Keratinocyte (primary cell): ENCODE measurements at regions not wholly inside any gene's neighbourhood (a gene's known extent, or its start where the extent isn't known, plus 50 kb on each side); places are given as distances from the start of the nearest gene placed in this dataset.

Experiments used
- DNase-seq: peaks from one replicate; pipeline ENCODE4 v3.0.0-alpha.2; 2011; ENCODE audit warnings: low read depth, missing footprints, low spot score
- FAIRE-seq: peaks from 2 replicates; lab custom pipeline; 2011; peaks lifted over from hg19 to GRCh38; lab: Jason Lieb, UNC
- H2AFZ ChIP-seq: 2 replicates; pipeline ENCODE4 v1.6.0; 2012; ENCODE audit warnings: low read length, control low read depth, inconsistent platforms; ENCODE audit not compliant: control insufficient read depth
- H3K27ac ChIP-seq: 2 replicates; pipeline ENCODE4 v1.5.1; 2011; ENCODE audit warnings: low read length; ENCODE audit not compliant: control insufficient read depth, insufficient read depth
- H3K27me3 ChIP-seq: 3 replicates; pipeline ENCODE4 v1.6.0; 2011; ENCODE audit warnings: low read length; ENCODE audit not compliant: control insufficient read depth, insufficient read depth; ENCODE audit errors: extremely low read depth
- H3K36me3 ChIP-seq, 2 experiments: 2 replicates in 1 of 2; 3 replicates in 1 of 2; pipeline ENCODE4 v1.5.1; 2011; ENCODE audit warnings: low read length in 2 of 2, mild to moderate bottlenecking in 1 of 2; ENCODE audit not compliant: control insufficient read depth in 2 of 2, insufficient read depth in 2 of 2; ENCODE audit errors: extremely low read depth in 1 of 2
- H3K4me1 ChIP-seq: 3 replicates; pipeline ENCODE4 v1.5.1; 2011; ENCODE audit warnings: low read length; ENCODE audit not compliant: control insufficient read depth, insufficient read depth; ENCODE audit errors: extremely low read depth
- H3K4me2 ChIP-seq: 3 replicates; pipeline ENCODE4 v1.6.0; 2011; ENCODE audit warnings: low read depth, low read length; ENCODE audit not compliant: control insufficient read depth, insufficient read depth; ENCODE audit errors: extremely low read depth
- H3K4me3 ChIP-seq, 3 experiments: fragments of 200-600 bp in 1 of 3; sonication (generic) in 1 of 3; 2 replicates in 2 of 3; 3 replicates in 1 of 3; pipeline ENCODE4 v1.5.1; 2011 to 2016; ENCODE audit warnings: low read length in 3 of 3, mild to moderate bottlenecking in 3 of 3, control low read depth in 2 of 3, inconsistent platforms in 1 of 3, low read depth in 1 of 3, mixed read lengths in 1 of 3, mixed run types in 1 of 3, moderate library complexity in 1 of 3; ENCODE audit not compliant: control insufficient read depth in 2 of 3, insufficient read depth in 2 of 3; ENCODE audit errors: extremely low read depth in 1 of 3
- H3K79me2 ChIP-seq: 2 replicates; pipeline ENCODE4 v1.6.0; 2012; ENCODE audit warnings: low read length; ENCODE audit not compliant: control insufficient read depth, insufficient read depth
- H3K9ac ChIP-seq: 3 replicates; pipeline ENCODE4 v1.6.0; 2011; ENCODE audit warnings: low read length; ENCODE audit not compliant: control insufficient read depth, insufficient read depth; ENCODE audit errors: extremely low read depth
- H3K9me1 ChIP-seq: 3 replicates; pipeline ENCODE4 v1.6.0; 2011; ENCODE audit warnings: low read length; ENCODE audit not compliant: control insufficient read depth, insufficient read depth; ENCODE audit errors: extremely low read depth
- H3K9me3 ChIP-seq: 2 replicates; pipeline ENCODE4 v1.5.1; 2012; ENCODE audit warnings: low read depth, low read length; ENCODE audit not compliant: control insufficient read depth
- H4K20me1 ChIP-seq: 3 replicates; pipeline ENCODE4 v1.6.0; 2011; ENCODE audit warnings: low read length; ENCODE audit not compliant: control insufficient read depth, insufficient read depth; ENCODE audit errors: extremely low read depth
- EZH2 ChIP-seq: IDR thresholded peaks from one replicate; pipeline ENCODE4 v1.6.1; 2012; ENCODE audit warnings: inconsistent platforms, mild to moderate bottlenecking, low read length, moderate library complexity
- dilution Hi-C: fragments of 300-500 bp; cut with MboI; formaldehyde crosslinking; loops from one replicate; pipeline ENCODE4 v1.7.0; 2020; ENCODE audit warnings: low sequenced_read_pairs; ENCODE audit not compliant: extremely low pct_ligation_motif_present
- TF ChIP-seq, protein P1 (sequence below), 3 experiments: IDR thresholded peaks in 1 of 3; conservative IDR thresholded peaks in 1 of 3; optimal IDR thresholded peaks in 1 of 3; 2 replicates in 2 of 3; 3 replicates in 1 of 3; pipeline versions ENCODE3 to v1.5.1; 2011; ENCODE audit warnings: low read length in 3 of 3, mild to moderate bottlenecking in 3 of 3, moderate library complexity in 2 of 3, control low read depth in 1 of 3, inconsistent platforms in 1 of 3; ENCODE audit not compliant: insufficient read depth in 2 of 3; ENCODE audit errors: extremely low read depth in 1 of 3

DNA sequence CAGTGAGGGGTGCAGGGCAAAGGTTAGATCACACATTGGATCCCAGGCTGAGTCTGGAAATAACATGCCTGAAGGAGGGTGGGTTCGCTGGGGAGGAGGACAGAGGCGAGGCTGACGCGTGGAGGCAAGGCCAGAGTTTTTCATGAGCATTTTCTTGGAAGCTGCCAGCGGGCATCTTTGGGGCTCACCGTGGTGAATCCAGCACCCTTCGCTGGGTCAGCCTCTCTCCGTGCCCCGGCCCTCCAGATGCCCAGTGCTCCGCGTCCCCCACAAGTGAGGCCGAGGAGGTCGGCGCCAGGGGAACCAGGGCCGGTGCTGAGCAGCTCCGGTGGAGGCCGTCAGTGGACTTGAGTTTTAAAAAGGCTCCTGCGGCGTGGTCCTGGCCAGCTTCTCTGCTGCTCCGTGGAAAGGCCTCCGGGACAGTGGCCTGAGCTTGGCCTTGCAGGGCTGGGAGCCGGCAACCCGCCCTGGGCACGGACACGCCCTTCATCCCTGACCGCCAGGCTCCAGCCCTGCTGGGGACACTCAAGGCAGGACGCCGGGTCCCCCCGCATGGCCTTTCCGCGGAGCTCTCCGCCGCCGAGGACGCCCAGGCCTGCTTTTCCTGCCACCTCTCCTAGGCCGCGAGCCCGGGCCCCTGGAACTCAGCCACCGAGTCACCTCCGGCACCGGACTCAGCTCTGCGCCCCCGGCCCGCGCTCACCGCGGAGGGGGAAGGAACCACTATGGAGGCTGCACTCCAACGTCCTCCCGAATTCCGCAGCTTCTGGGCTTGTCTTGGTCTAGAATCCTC, 114.3 kb downstream of the THBS2 start:
- H3K9ac ChIP-seq: no peak overlapping the region
- dilution Hi-C loops: no loop called here
- H4K20me1 ChIP-seq: no peaks in the 10 kb centered on the region
- H3K27me3 ChIP-seq: peaks cover 11% of the 10 kb centered on the region
- H2AFZ ChIP-seq: no peak overlapping the region
- no peak overlapping the region for H3K27ac ChIP-seq
- DNase-seq (no peak), FAIRE-seq (no peak)
- H3K9me1 ChIP-seq: no peaks in the 10 kb centered on the region
- no peaks in the 10 kb centered on the region for H3K79me2 ChIP-seq
- no peak overlapping the region for H3K4me3 ChIP-seq
- H3K9me3 ChIP-seq: no peaks in the 10 kb centered on the region
- H3K36me3 ChIP-seq: no peaks in the 10 kb centered on the region
- H3K4me1 ChIP-seq: no peaks in the 10 kb centered on the region
- no peak for TF ChIP-seq EZH2
- TF ChIP-seq, protein P1, sequence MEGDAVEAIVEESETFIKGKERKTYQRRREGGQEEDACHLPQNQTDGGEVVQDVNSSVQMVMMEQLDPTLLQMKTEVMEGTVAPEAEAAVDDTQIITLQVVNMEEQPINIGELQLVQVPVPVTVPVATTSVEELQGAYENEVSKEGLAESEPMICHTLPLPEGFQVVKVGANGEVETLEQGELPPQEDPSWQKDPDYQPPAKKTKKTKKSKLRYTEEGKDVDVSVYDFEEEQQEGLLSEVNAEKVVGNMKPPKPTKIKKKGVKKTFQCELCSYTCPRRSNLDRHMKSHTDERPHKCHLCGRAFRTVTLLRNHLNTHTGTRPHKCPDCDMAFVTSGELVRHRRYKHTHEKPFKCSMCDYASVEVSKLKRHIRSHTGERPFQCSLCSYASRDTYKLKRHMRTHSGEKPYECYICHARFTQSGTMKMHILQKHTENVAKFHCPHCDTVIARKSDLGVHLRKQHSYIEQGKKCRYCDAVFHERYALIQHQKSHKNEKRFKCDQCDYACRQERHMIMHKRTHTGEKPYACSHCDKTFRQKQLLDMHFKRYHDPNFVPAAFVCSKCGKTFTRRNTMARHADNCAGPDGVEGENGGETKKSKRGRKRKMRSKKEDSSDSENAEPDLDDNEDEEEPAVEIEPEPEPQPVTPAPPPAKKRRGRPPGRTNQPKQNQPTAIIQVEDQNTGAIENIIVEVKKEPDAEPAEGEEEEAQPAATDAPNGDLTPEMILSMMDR (optimal IDR thresholded peaks at IDR 0.05 in 1 of 3, IDR thresholded peaks at IDR 0.05 in 1 of 3, conservative IDR thresholded peaks at IDR 0.05 in 1 of 3; ENCODE audit: extremely low read depth in 1 of 3, insufficient read depth in 2 of 3, low read length in 3 of 3): no peak
- no peak overlapping the region for H3K4me2 ChIP-seq

DNA sequence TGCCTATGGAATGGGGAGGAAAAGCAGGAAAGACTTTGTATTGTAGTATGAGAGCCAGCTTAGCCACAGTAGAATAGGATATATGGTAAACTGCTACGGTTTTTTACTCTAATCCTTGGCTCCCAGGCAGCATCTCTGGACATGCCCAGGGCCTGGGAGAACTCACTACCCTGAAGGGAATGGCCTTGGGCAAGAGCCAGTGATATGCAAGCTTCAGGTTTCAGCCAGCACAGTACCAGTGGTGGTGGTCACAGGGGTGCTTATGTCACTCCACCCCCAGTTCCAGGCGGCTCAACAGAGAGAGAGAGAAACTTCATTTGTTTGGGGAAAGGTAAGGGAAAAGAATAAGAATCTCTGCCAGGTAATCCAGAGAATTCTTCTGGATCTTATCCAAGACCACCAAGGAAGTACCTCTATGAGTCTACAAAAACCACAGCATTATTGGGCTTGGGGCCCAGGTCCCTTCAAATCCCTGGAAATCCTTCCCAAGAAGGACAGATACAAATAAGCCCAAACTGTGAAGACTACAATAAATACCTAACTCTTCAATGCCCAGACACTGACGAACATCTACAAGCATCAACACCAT, 121.2 kb downstream of the THBS2 start:
- TF ChIP-seq, protein P1 (optimal IDR thresholded peaks at IDR 0.05 in 1 of 3, IDR thresholded peaks at IDR 0.05 in 1 of 3, conservative IDR thresholded peaks at IDR 0.05 in 1 of 3; ENCODE audit: extremely low read depth in 1 of 3, insufficient read depth in 2 of 3, low read length in 3 of 3): no peak
- TF ChIP-seq EZH2: no peak
- no peaks in the 10 kb centered on the region for H3K9me3 ChIP-seq
- no peaks in the 10 kb centered on the region for H3K9me1 ChIP-seq
- H3K27ac ChIP-seq: no peak overlapping the region
- dilution Hi-C loops: no loop called here
- no peaks in the 10 kb centered on the region for H4K20me1 ChIP-seq
- H3K36me3 ChIP-seq: no peaks in the 10 kb centered on the region
- no peaks in the 10 kb centered on the region for H3K79me2 ChIP-seq
- FAIRE-seq (no peak), DNase-seq (no peak)
- H3K27me3 ChIP-seq: no peaks in the 10 kb centered on the region
- no peak overlapping the region for H3K4me2 ChIP-seq
- H3K9ac ChIP-seq: no peak overlapping the region
- H3K4me3 ChIP-seq: no peak overlapping the region
- no peaks in the 10 kb centered on the region for H3K4me1 ChIP-seq
- no peak overlapping the region for H2AFZ ChIP-seq
